GM12878 (cell line): ENCODE measurements at regions not wholly inside any gene's neighbourhood (a gene's known extent, or its start where the extent isn't known, plus 50 kb on each side); places are given as distances from the start of the nearest gene placed in this dataset.
A peak's percentile ranks its signal among the peaks of the same experiment; 100 is the strongest.

ENCODE experiments used
- BRCA1 ChIP-seq: IDR thresholded peaks from 2 replicates; pipeline ENCODE4 v1.6.1; 2011; ENCODE audit warnings: low read depth, low read length, improper control_type of control experiment
- CBFB ChIP-seq: IDR thresholded peaks from 2 replicates; pipeline ENCODE4 v1.6.1; 2016; ENCODE audit warnings: antibody characterized with exemption, low read depth
- CEBPZ ChIP-seq: fragments of 150-350 bp; IDR thresholded peaks from 2 replicates; pipeline ENCODE4 v1.6.1; 2016; ENCODE audit warnings: low read depth, low read length
- CHD4 ChIP-seq: fragments of 200-600 bp; sonication (generic); IDR thresholded peaks from 2 replicates; pipeline ENCODE4 v1.6.1; 2016; ENCODE audit warnings: mild to moderate bottlenecking
- EZH2 ChIP-seq: IDR thresholded peaks from 2 replicates; pipeline ENCODE4 v1.6.1; 2012; ENCODE audit warnings: low read depth, mild to moderate bottlenecking, control low read depth, inconsistent platforms, low read length, borderline replicate concordance; ENCODE audit not compliant: control insufficient read depth
- GABPA ChIP-seq: IDR thresholded peaks from 2 replicates; pipeline ENCODE4 v1.6.1; 2014; ENCODE audit warnings: antibody characterized with exemption, low read depth, mild to moderate bottlenecking, inconsistent platforms
- GATAD2B ChIP-seq: fragments of 450-650 bp; conservative IDR thresholded peaks from 2 replicates; pipeline ENCODE4 v1.6.1; 2017; ENCODE audit warnings: low read depth, mild to moderate bottlenecking, moderate library complexity
- HDAC6 ChIP-seq: fragments of 200-600 bp; sonication (generic); IDR thresholded peaks from one replicate; pipeline ENCODE4 v1.8.0; 2017; ENCODE audit warnings: antibody characterized with exemption; ENCODE audit not compliant: unreplicated experiment
- KAT2A ChIP-seq: conservative IDR thresholded peaks from 2 replicates; pipeline ENCODE4 v1.6.1; 2011; ENCODE audit warnings: low read depth, low read length; ENCODE audit not compliant: control insufficient read depth
- KDM1A ChIP-seq: fragments of 200-600 bp; sonication (generic); IDR thresholded peaks from 2 replicates; pipeline ENCODE4 v1.6.1; 2016; ENCODE audit warnings: borderline replicate concordance
- PRDM15 ChIP-seq: fragments of 450-650 bp; formaldehyde crosslinking; IDR thresholded peaks from 2 replicates; pipeline ENCODE4 v1.4.0; 2020; ENCODE audit warnings: mild to moderate bottlenecking, moderate library complexity
- RCOR1 ChIP-seq: conservative IDR thresholded peaks from 2 replicates; pipeline ENCODE4 v1.6.1; 2012; ENCODE audit warnings: low read depth, low read length, improper control_type of control experiment
- SIN3A ChIP-seq: IDR thresholded peaks from 2 replicates; pipeline ENCODE4 v1.6.1; 2012; ENCODE audit warnings: low read depth, low read length, improper control_type of control experiment
- SP1 ChIP-seq: IDR thresholded peaks from one replicate; pipeline ENCODE4 v1.6.1; 2011; ENCODE audit warnings: low read depth, low read length
- TARDBP ChIP-seq: IDR thresholded peaks from 2 replicates; pipeline ENCODE4 v1.6.1; 2016; ENCODE audit warnings: borderline replicate concordance
- YY1 ChIP-seq: IDR thresholded peaks from 2 replicates; pipeline ENCODE4 v1.6.1; 2011; ENCODE audit warnings: low read depth, mild to moderate bottlenecking, low read length
- TF ChIP-seq, protein P1 (sequence below): IDR thresholded peaks from 2 replicates; pipeline ENCODE4 v1.6.1; 2012; ENCODE audit warnings: low read depth, low read length, improper control_type of control experiment
- TF ChIP-seq, protein P2 (sequence below): fragments of 450-650 bp; IDR thresholded peaks from 2 replicates; pipeline ENCODE4 v1.6.1; 2017; ENCODE audit warnings: low read depth, mild to moderate bottlenecking, moderate library complexity
- TF ChIP-seq, protein P3 (sequence below): fragments of 450-650 bp; IDR thresholded peaks from 2 replicates; pipeline ENCODE4 v1.6.1; 2017; ENCODE audit warnings: borderline replicate concordance

DNA sequence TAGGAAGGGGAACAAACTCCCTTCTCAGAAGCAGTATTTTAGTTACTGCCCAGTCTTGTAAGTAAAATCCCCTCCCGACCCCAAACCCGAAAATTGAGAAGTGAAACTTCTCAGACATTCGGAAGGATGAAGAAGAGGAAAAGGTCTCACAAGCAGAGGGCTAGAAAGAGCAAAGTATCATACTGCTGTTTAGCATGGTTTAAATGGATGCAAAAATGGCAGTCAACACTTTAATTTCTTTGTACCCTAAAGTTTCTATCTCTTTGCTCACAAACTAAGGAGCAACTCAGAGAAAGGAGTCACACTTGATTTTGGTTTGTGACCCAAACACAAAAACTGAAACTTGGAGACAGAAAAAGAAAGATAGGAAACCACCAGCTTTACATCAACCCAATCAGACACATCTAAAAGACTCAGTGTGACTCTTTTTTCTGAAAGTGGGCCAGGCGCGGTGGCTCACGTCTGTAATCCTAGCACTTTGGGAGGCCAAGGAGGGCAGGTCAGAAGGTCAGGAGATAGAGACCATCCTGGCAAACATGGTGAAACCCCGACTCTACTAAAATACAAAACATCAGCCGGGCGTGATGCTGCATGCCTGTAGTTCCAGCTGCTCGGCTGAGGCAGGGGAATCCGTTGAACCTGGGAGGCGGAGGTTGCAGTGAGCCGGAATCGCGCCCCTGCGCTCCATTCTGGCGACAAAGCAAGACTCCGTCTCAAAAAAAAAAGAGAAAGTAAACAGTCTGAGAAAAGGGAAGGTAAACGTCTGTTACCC is 63.2 kb upstream of the ATP11B start (continued):
- TF ChIP-seq PRDM15 (CRISPR knock-in tag) (no peak), YY1 (peak; percentile 25; the same call in 1 of the 2 replicates), HDAC6 (no peak), SIN3A (no peak), RCOR1 (no peak), CHD4 (no peak), KAT2A (no peak), SP1 (no peak), GATAD2B (no peak), EZH2 (no peak), GABPA (no peak), BRCA1 (no peak), CEBPZ (no peak), TARDBP (peak; percentile 44; the same call in 1 of the 2 replicates), CBFB (peak; percentile 50; the same call in 1 of the 2 replicates), KDM1A (no peak)
- TF ChIP-seq, protein P1, sequence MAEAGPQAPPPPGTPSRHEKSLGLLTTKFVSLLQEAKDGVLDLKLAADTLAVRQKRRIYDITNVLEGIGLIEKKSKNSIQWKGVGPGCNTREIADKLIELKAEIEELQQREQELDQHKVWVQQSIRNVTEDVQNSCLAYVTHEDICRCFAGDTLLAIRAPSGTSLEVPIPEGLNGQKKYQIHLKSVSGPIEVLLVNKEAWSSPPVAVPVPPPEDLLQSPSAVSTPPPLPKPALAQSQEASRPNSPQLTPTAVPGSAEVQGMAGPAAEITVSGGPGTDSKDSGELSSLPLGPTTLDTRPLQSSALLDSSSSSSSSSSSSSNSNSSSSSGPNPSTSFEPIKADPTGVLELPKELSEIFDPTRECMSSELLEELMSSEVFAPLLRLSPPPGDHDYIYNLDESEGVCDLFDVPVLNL: no peak
- TF ChIP-seq, protein P2, sequence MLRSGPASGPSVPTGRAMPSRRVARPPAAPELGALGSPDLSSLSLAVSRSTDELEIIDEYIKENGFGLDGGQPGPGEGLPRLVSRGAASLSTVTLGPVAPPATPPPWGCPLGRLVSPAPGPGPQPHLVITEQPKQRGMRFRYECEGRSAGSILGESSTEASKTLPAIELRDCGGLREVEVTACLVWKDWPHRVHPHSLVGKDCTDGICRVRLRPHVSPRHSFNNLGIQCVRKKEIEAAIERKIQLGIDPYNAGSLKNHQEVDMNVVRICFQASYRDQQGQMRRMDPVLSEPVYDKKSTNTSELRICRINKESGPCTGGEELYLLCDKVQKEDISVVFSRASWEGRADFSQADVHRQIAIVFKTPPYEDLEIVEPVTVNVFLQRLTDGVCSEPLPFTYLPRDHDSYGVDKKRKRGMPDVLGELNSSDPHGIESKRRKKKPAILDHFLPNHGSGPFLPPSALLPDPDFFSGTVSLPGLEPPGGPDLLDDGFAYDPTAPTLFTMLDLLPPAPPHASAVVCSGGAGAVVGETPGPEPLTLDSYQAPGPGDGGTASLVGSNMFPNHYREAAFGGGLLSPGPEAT: peak; percentile 93
- TF ChIP-seq, protein P3, sequence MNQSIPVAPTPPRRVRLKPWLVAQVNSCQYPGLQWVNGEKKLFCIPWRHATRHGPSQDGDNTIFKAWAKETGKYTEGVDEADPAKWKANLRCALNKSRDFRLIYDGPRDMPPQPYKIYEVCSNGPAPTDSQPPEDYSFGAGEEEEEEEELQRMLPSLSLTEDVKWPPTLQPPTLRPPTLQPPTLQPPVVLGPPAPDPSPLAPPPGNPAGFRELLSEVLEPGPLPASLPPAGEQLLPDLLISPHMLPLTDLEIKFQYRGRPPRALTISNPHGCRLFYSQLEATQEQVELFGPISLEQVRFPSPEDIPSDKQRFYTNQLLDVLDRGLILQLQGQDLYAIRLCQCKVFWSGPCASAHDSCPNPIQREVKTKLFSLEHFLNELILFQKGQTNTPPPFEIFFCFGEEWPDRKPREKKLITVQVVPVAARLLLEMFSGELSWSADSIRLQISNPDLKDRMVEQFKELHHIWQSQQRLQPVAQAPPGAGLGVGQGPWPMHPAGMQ: no peak
